Epithelial cell of proximal tubule (primary cell): ENCODE measurements at regions not wholly inside any gene's neighbourhood (a gene's known extent, or its start where the extent isn't known, plus 50 kb on each side); places are given as distances from the start of the nearest gene placed in this dataset.

Source experiments
- DNase-seq: peaks from one replicate; pipeline ENCODE4 v3.0.0-alpha.2; 2011; ENCODE audit warnings: low read depth
- H3K4me3 ChIP-seq: 2 replicates; pipeline ENCODE4 v1.5.1; 2011; ENCODE audit warnings: low read depth, mild to moderate bottlenecking, low read length
- TF ChIP-seq, protein P1 (sequence below): conservative IDR thresholded peaks from 2 replicates; pipeline ENCODE4 v1.5.1; 2012; ENCODE audit warnings: low read depth, mild to moderate bottlenecking, low read length

DNA sequence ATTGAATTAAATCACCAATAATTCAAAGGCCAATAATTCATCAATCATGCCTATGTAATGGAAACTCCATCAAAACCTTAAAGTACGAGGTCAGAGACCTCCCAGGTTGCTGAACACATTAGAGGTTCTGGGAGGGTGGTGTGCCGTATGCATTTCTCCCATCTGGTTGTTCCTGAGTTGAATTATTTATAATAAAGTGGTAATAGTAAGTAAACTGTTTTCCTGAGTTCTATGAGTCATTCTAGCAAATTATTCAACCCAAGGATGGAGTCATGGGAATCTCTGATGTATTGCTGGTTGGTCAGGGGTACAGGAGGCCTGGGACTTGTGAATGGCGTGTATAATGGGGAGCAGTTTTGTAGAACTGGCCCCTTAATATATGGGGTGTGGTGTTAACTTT is 191.7 kb downstream of the CARTPT start:
- TF ChIP-seq, protein P1, sequence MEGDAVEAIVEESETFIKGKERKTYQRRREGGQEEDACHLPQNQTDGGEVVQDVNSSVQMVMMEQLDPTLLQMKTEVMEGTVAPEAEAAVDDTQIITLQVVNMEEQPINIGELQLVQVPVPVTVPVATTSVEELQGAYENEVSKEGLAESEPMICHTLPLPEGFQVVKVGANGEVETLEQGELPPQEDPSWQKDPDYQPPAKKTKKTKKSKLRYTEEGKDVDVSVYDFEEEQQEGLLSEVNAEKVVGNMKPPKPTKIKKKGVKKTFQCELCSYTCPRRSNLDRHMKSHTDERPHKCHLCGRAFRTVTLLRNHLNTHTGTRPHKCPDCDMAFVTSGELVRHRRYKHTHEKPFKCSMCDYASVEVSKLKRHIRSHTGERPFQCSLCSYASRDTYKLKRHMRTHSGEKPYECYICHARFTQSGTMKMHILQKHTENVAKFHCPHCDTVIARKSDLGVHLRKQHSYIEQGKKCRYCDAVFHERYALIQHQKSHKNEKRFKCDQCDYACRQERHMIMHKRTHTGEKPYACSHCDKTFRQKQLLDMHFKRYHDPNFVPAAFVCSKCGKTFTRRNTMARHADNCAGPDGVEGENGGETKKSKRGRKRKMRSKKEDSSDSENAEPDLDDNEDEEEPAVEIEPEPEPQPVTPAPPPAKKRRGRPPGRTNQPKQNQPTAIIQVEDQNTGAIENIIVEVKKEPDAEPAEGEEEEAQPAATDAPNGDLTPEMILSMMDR = no peak
- no peak overlapping the region for H3K4me3 ChIP-seq
- DNase-seq = no peak

DNA sequence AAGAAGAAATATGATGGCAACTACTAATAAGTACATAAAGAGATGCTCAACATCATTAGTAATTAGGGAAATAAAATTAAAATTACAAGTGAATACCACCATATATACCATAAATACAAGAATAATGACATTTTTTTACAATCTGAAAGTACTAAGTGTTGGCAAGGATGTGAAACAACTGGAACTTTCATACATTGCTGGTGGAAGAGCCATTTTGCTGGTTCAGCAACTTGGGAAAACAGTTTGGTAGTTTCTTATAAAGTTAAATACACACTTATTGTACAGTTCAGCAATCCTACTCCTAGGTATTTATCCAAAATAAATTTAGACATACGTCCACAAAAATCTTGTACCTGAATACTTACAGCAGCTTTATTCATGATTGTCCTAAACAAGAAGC is 192.9 kb downstream of the CARTPT start:
- TF ChIP-seq, protein P1 = no peak
- no peak overlapping the region for H3K4me3 ChIP-seq
- DNase-seq = no peak

DNA sequence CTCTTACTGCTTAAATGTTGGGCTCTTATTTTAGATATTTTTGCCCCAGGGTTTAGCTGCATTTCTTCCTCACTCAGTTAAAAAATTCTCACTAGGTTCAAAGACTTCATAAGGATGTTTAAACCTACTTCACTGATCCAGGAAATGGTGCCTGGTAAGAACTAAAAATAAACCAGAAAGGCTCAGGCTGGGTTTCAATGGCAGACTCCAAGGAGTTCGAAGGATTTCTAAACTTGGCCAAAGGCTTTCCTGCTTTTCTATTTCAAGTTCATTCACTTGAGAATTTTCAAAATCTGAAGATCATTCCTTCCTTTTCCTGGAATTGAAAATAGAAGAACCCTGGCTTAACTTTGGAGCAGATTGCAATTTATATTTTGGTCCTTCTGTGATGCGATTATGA is 193.0 kb upstream of the MAP1B start:
- no peak overlapping the region for H3K4me3 ChIP-seq
- TF ChIP-seq, protein P1 = no peak
- no peak for DNase-seq

DNA sequence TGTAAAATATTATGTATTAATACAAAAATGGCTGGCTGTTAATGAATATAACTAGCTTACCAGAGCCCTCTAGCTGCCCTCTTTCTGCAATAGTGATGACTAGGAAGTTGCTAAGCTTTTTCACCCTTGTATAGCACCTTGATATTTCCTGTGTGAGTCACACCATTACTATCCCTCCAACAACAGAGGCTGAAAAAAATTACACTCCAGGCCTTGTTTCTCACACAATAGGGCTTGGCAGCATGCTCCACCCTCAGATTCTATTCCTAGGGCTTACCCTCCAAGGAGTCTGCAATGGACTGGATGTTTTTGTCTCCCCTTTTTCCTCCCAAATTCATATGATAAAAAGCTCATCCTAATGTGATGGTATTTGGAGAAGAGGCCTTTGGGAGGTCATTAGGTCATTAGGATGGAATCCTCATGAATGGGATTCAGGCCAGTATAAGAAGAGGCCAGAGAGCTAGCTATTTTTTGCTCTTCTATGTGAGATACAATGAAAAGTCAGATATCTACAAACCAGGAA is 184.6 kb upstream of the MAP1B start:
- TF ChIP-seq, protein P1 = peak; percentile 23
- H3K4me3 ChIP-seq = no peak overlapping the region
- DNase-seq = peak; percentile 84

DNA sequence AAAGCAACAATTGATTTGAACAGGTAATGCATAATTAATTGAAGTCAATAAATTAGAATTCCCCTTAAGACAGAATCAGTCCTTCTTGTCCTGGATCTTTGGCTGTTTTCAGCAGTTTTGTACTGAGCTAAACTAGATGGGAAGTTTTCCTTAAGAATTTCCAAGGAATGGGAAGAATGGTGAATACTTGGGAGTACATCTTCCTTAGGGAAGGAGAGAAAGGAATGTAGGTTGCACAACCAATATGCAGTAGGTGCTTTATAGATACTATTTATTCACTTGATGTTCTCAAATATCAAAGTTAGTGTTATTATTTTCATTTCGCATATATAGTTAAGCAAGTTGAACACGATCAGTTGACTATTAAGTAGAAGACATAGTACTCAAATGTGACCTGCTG is 183.5 kb upstream of the MAP1B start:
- TF ChIP-seq, protein P1 = no peak
- H3K4me3 ChIP-seq = no peak overlapping the region
- no peak for DNase-seq

GRCh38 chr5:71924325-71924724 is 182.9 kb upstream of the MAP1B start:
- H3K4me3 ChIP-seq = no peak overlapping the region
- TF ChIP-seq, protein P1 = no peak
- no peak for DNase-seq

DNA sequence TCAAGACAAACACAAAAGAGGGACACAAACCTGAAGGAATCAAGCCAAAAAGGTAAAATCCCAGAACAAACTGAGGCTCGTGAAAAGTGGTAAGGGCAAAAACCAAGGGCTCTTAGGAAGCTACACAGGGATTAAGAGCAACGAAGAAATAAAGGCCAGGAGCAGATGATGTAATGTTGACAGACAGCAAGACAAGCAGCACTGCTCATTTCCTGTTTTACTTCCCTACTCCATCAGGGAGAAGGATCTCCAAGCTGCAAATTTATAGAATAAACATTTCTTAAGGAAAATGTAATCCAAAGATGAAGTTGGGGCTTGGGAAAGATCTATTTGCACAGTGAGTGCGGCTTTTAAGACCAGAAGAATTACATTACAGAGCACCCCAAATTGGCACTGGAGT is 182.3 kb upstream of the MAP1B start:
- TF ChIP-seq, protein P1 = no peak
- H3K4me3 ChIP-seq = no peak overlapping the region
- no peak for DNase-seq
